CD4-positive, alpha-beta T cell treated with Interleukin-6 for 4 hours (primary cell): ENCODE measurements at regions not wholly inside any gene's neighbourhood (a gene's known extent, or its start where the extent isn't known, plus 50 kb on each side); places are given as distances from the start of the nearest gene placed in this dataset.

Experiments
- DNase-seq: peaks from one replicate; pipeline ENCODE4 v3.0.0-alpha.2; 2020; ENCODE audit warnings: mixed read lengths

DNA sequence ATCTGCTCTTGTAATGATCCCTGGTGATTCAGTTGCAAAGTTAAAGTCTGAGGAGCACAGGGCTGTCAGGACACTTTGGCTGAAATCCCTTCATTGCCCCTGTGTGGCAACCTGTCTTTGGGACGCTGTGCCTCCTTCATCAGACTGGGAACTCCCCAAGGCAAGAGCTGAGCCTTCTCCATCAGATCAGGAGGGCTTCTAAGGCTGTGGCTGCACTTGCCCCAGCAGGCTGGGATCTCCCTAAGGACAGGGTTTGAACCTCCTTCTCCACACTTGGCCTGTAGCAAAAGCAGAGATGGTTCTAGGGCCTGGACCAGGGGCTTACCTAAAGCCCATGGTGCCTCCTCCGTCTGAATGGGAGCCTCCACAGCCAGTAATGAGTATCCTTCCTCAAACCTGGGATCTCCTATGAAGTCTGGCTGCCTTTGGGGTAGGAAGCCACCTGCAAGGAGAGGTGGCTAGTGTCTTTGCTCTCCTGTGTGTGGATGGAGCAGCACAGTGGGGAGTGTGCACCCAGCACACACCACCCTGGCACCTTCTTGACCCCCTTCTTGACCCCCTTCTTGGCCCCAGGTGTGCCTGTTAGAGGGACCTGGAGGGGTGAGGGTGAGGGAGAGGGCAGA lies 79.0 kb upstream of the NKD1 start:
- no peak for DNase-seq

GRCh38 chr16:50468749-50469078 lies 79.5 kb upstream of the NKD1 start:
- DNase-seq, result no peak

GRCh38 chr16:50467943-50468748 lies 80.0 kb upstream of the NKD1 start:
- peak; percentile 38 for DNase-seq

DNA sequence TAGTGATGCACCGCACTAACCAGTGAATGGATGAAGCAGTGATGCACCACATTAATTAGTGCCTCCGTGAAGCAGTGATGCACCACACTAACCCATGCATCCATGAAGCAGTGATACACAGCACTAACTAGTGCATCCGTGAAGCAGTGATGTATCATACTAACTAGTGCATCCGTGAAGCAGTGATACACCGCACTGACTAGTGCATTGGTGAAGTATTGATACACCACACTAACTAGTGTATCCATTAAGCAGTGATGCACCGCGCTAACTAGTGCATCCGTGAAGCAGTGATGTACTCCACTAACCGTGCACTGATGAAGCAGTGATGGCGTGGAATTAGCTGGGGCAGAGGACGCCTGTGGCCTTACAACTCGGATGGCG lies 80.6 kb upstream of the NKD1 start:
- no peak for DNase-seq

GRCh38 chr16:50466170-50466569 lies 82.0 kb upstream of the NKD1 start:
- no peak for DNase-seq

- DNase-seq, result no peak
Observed at GRCh38 chr16:50464325-50465290, 83.6 kb upstream of the NKD1 start.

GRCh38 chr16:50463581-50464324 lies 84.4 kb upstream of the NKD1 start:
- no peak for DNase-seq

GRCh38 chr16:50462793-50463507 lies 85.2 kb upstream of the NKD1 start:
- no peak for DNase-seq

DNA sequence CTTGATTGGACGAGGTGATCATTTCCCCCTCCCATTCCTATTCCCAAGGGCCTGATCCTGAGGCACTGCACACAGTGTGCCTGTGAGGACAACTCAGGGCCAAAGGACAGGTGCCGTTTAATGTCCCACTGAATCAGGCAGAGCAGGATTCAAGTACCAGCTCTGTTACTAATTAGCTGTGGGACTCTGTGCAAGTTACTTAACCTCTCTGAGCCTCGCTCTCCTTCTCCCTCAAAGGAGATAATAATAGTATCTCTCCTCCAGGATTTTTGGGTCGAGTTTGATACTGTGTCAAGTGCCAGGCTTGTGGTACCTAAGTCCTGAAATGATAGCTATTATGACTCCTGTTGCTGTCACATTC lies 86.8 kb upstream of the NKD1 start:
- no peak for DNase-seq

DNA sequence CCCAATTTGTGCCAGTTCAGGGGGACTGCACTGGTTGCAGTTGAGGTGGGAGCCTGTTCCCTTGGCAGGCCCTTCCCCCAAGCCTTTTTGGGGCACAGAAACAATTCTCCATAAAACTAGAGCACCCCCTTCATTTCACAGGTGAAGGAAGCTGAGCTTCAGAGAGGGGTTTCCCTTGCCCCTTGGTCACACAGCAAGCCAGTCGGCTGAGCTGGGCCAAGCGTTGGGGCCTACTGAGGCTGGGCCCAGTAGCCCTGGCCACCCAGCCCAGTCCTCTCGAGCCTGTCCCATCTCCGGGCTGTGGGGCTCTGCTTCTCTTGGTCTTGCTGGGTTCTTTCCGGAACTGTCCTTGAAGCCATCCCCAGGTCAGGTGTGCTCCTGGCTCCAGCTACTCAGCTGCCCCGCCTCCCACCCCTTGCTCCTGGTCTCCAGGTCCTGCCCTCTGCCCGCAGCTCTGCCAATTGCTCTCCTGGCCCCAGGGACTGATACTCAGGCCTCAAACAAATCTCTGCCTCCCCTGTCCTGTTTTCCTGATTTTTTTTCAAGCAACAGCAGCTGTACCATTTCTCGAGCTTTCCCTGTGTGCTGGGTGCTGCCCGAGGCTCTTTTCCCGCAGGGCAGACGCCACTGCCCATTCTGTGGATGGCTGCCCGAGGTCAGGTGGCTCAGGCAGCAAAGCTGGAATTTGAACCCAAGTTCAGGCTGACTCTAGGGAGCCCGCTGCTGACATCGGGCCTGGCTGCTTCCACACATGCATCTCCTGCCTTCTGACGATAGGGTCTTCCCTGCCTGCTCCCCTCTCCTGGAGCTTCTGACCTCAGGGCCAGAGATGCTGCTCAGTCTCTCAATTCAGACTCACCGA lies 87.4 kb upstream of the NKD1 start:
- DNase-seq, result no peak

DNA sequence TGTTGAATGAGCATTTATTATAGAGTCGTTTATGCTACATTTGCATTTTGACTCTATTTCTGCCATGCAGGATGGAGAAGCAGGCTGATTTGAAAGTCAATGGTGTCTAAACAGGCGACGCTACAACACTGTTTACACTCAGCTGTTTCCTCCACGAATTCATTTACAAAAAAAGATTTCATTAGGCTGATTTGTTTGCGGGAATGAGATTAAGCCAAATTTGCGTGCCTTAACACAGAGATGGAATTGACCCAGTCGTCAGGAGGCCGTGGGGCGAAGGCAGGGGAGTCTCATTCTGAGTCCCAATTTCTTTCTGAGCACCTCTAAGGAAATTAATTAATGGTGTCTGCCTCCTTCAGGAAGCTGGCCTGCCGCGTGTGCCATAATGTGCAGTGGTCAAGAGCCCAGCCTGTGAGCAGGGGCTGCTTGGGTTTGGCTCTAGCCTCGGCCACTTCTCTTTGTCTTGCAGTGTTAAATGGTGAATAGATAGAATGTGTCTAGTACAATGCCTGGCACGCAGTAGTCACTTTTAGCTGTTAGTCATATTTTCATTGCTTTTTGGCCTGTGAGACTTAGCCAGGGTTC lies 88.6 kb upstream of the NKD1 start:
- no peak for DNase-seq

DNA sequence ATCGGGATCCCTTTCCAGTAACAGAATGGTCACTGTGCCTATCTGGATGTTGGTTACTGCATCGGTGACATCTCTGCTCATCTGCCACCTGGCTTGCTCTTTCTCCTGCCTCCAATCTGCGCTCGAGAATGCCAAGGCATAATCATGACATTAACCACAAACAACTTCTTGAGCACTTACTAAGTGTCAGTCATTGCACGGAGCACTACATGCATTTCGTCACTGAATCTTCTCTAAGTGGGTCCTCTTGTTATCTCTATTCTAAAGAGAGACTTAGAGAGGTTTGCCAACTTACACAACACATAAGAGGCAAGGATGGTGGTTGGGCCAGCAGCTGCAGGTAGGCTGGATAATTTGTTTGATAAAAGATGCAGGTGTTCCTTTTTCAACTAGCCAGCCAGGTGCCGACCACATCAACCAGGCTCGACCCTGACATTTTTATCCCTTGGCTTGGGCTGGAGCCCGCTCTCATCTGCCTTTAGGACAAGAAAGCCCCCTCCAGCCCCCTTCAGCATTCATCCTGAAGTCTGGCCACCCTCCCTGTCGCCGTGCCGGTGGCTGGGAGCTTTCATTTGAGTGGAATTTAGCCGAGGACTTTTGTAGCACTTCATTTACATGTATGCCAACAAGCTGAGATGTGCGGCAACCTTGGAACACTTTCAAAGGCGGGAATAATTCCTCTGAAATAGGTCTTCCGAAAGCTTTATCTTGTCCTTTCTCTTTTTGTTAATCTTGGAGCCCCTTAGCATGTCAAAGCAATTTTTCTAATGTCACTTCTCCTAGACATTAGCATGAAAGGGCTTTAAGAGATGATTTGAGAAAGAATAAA lies 89.3 kb upstream of the NKD1 start:
- DNase-seq, result no peak

DNA sequence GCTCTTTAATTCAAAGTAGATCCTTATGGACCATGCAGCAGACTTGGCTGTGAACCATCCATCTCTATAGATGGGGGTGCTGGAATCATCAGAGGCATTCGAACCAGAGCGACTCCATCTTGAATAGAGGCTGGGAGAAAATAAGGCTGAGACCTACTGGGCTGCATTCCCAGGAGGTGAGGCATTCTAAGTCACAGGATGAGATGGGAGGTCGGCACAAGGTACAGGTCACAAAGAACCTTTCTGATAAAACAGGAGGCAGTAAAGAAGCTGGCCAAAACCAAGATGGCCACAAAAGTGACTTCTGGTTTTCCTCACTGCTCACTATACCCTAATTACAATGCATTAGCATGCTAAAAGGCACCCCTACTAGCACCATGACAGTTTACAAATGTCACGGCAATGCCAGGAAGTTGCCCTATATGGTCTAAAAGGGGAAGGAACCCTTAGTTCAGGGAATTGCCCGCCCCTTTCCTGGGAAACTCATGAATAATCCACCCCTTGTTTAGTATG lies 89.2 kb upstream of the BRD7 start:
- no peak for DNase-seq

GRCh38 chr16:50457423-50457822 lies 88.6 kb upstream of the BRD7 start:
- DNase-seq, result peak; percentile 21

DNA sequence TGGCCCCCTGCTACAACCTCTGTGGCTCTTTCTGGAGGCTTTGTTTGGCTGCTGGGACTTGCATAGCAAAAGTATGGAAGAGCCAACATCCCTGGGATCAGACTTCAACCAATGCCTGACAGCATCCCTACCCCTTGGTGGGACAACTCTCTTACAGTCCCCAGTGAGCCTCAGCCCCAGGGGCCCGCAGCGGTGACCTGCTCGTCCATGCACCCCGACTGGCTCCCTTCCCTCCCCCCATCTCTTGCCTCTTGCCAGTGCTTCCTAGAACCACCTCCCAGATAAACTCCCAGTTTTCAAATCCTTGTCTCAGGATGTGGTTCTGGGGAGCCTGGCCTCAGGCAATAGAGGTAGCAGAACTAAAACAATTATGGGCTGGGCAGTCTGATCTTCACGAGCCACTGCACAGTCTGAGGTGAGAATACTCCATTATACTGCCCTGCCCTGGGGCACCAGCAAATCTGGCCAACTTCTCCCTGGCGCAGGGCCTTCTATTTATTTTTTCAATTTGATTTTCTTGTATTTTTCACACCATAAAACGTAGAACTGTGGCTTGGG lies 86.6 kb upstream of the BRD7 start:
- DNase-seq, result no peak

GRCh38 chr16:50453446-50453845 lies 84.7 kb upstream of the BRD7 start:
- DNase-seq, result no peak

- no peak for DNase-seq
Observed at GRCh38 chr16:50451951-50452508, 83.2 kb upstream of the BRD7 start.

GRCh38 chr16:50450957-50451356 lies 82.2 kb upstream of the BRD7 start:
- DNase-seq, result no peak

- DNase-seq, result no peak
Observed at GRCh38 chr16:50449800-50450199, 81.0 kb upstream of the BRD7 start.
